ENCODE measurements at regions not wholly inside any gene's neighbourhood (a gene's known extent, or its start where the extent isn't known, plus 50 kb on each side); places are given as distances from the start of the nearest gene placed in this dataset.

DNA sequence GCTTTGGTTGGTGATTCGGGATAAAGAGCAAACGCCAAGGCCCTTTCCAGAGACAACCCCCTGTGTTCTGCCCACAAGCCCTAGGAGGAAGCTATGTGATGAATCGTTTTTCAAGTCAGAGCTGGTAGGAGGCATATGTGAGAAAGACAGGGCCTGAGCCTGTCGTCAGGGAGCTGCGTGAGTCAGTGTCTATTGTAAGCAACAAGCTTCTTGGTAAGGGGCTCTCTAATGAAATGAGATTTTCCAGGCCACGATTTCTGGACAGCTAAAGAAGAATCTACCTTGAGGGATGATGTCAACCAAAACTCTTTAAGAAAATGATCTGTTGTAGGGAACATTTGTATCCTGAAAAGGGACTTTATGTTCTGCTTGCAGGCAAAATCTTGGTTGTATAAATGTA is 318.9 kb upstream of the IL12A start:
- ATAC-seq: peak; percentile 70
- TF ChIP-seq ZFP3 (CRISPR knock-in tag; IDR thresholded peaks at IDR 0.05) (no peak), SNAI2 (CRISPR knock-in tag; IDR thresholded peaks at IDR 0.05) (peak; percentile 69; the same call in 1 of the 2 replicates), ZC3H10 (CRISPR knock-in tag; IDR thresholded peaks at IDR 0.05) (no peak), ZNF8 (CRISPR knock-in tag; IDR thresholded peaks at IDR 0.05) (no peak), ESRRG (CRISPR knock-in tag; IDR thresholded peaks at IDR 0.05) (no peak), ZNF70 (CRISPR knock-in tag; IDR thresholded peaks at IDR 0.05) (no peak), BACH2 (CRISPR knock-in tag; IDR thresholded peaks at IDR 0.05; ENCODE audit: borderline replicate concordance) (no peak), GLIS3 (CRISPR knock-in tag; IDR thresholded peaks at IDR 0.05) (no peak), RARB (CRISPR knock-in tag; IDR thresholded peaks at IDR 0.05) (no peak), TOX (CRISPR knock-in tag; IDR thresholded peaks at IDR 0.05; ENCODE audit: borderline replicate concordance) (no peak), OSR1 (CRISPR knock-in tag; IDR thresholded peaks at IDR 0.05) (no peak), CSDC2 (CRISPR knock-in tag; IDR thresholded peaks at IDR 0.05) (no peak)
- TF ChIP-seq, protein P1, sequence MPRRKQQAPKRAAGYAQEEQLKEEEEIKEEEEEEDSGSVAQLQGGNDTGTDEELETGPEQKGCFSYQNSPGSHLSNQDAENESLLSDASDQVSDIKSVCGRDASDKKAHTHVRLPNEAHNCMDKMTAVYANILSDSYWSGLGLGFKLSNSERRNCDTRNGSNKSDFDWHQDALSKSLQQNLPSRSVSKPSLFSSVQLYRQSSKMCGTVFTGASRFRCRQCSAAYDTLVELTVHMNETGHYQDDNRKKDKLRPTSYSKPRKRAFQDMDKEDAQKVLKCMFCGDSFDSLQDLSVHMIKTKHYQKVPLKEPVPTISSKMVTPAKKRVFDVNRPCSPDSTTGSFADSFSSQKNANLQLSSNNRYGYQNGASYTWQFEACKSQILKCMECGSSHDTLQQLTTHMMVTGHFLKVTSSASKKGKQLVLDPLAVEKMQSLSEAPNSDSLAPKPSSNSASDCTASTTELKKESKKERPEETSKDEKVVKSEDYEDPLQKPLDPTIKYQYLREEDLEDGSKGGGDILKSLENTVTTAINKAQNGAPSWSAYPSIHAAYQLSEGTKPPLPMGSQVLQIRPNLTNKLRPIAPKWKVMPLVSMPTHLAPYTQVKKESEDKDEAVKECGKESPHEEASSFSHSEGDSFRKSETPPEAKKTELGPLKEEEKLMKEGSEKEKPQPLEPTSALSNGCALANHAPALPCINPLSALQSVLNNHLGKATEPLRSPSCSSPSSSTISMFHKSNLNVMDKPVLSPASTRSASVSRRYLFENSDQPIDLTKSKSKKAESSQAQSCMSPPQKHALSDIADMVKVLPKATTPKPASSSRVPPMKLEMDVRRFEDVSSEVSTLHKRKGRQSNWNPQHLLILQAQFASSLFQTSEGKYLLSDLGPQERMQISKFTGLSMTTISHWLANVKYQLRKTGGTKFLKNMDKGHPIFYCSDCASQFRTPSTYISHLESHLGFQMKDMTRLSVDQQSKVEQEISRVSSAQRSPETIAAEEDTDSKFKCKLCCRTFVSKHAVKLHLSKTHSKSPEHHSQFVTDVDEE (CRISPR knock-in tag; IDR thresholded peaks at IDR 0.05): peak; percentile 58
- TF ChIP-seq, protein P2, sequence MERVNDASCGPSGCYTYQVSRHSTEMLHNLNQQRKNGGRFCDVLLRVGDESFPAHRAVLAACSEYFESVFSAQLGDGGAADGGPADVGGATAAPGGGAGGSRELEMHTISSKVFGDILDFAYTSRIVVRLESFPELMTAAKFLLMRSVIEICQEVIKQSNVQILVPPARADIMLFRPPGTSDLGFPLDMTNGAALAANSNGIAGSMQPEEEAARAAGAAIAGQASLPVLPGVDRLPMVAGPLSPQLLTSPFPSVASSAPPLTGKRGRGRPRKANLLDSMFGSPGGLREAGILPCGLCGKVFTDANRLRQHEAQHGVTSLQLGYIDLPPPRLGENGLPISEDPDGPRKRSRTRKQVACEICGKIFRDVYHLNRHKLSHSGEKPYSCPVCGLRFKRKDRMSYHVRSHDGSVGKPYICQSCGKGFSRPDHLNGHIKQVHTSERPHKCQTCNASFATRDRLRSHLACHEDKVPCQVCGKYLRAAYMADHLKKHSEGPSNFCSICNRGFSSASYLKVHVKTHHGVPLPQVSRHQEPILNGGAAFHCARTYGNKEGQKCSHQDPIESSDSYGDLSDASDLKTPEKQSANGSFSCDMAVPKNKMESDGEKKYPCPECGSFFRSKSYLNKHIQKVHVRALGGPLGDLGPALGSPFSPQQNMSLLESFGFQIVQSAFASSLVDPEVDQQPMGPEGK (CRISPR knock-in tag; IDR thresholded peaks at IDR 0.05; ENCODE audit: borderline replicate concordance): no peak

DNA sequence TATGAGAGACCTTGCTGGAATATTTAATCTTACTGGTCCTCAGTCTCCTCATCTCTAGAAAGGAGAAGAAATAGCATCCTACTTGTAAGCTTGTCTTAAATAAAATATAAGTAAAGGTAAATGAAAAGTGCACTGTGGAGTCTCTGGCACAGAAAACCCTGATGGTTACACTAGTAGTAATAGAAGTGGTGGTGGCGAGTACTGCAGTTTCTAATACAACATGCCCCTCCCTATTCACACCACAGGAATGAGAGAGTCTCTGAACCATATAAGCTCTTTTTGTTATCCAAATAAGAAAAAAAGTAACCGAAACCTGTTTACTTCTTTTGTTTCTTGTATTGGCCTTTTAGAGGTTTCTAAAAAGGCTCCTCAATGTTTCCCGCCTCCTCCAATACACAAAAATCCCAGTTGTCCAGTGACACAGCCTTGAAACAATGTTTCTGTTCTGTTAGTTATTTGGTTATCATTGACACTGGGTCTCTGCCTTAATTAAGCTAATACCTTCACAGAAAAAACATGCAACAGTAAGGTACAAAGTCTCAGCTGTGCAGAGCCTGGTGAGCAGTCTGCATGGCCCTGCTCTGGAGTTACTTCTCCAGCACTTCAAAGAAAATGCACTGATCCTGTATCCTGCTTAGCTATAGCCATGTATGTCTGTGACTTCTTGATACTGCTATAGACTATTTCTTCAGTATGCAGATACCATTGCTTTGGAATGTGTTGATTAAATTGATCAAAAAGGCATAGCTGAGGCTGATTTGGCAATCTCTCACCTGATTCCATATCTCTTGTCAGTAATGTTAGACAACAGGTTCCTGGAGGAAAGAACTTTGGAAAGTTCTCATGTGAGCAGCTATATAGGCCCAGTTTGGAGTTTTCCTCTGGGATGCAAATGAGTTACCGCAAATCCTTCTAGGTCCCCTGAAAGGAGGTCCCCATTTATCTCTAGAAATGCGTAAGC is 315.6 kb upstream of the IL12A start:
- ATAC-seq: peak; percentile 75
- TF ChIP-seq RARB (CRISPR knock-in tag; IDR thresholded peaks at IDR 0.05) (no peak), ESRRG (CRISPR knock-in tag; IDR thresholded peaks at IDR 0.05) (no peak), PPARA (CRISPR knock-in tag; IDR thresholded peaks at IDR 0.05; ENCODE audit: borderline replicate concordance) (no peak), ISL1 (CRISPR knock-in tag; IDR thresholded peaks at IDR 0.05) (no peak), ARNTL (CRISPR knock-in tag; IDR thresholded peaks at IDR 0.05; ENCODE audit: borderline replicate concordance, low read depth) (no peak), ZFP3 (CRISPR knock-in tag; IDR thresholded peaks at IDR 0.05) (no peak), GLIS3 (CRISPR knock-in tag; IDR thresholded peaks at IDR 0.05) (no peak), ZNF8 (CRISPR knock-in tag; IDR thresholded peaks at IDR 0.05) (no peak), TCF4 (CRISPR knock-in tag; IDR thresholded peaks at IDR 0.05; ENCODE audit: borderline replicate concordance) (no peak), CSDC2 (CRISPR knock-in tag; IDR thresholded peaks at IDR 0.05) (no peak), TOX (CRISPR knock-in tag; IDR thresholded peaks at IDR 0.05; ENCODE audit: borderline replicate concordance) (no peak), OSR1 (CRISPR knock-in tag; IDR thresholded peaks at IDR 0.05) (no peak), BACH2 (CRISPR knock-in tag; IDR thresholded peaks at IDR 0.05; ENCODE audit: borderline replicate concordance) (no peak), ZFP30 (CRISPR knock-in tag; IDR thresholded peaks at IDR 0.05) (no peak), ZNF70 (CRISPR knock-in tag; IDR thresholded peaks at IDR 0.05) (no peak)
- TF ChIP-seq, protein P2 (CRISPR knock-in tag; IDR thresholded peaks at IDR 0.05; ENCODE audit: borderline replicate concordance): no peak
- TF ChIP-seq, protein P3, sequence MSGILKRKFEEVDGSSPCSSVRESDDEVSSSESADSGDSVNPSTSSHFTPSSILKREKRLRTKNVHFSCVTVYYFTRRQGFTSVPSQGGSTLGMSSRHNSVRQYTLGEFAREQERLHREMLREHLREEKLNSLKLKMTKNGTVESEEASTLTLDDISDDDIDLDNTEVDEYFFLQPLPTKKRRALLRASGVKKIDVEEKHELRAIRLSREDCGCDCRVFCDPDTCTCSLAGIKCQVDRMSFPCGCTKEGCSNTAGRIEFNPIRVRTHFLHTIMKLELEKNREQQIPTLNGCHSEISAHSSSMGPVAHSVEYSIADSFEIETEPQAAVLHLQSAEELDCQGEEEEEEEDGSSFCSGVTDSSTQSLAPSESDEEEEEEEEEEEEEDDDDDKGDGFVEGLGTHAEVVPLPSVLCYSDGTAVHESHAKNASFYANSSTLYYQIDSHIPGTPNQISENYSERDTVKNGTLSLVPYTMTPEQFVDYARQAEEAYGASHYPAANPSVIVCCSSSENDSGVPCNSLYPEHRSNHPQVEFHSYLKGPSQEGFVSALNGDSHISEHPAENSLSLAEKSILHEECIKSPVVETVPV (CRISPR knock-in tag; IDR thresholded peaks at IDR 0.05): no peak
- TF ChIP-seq, protein P4, sequence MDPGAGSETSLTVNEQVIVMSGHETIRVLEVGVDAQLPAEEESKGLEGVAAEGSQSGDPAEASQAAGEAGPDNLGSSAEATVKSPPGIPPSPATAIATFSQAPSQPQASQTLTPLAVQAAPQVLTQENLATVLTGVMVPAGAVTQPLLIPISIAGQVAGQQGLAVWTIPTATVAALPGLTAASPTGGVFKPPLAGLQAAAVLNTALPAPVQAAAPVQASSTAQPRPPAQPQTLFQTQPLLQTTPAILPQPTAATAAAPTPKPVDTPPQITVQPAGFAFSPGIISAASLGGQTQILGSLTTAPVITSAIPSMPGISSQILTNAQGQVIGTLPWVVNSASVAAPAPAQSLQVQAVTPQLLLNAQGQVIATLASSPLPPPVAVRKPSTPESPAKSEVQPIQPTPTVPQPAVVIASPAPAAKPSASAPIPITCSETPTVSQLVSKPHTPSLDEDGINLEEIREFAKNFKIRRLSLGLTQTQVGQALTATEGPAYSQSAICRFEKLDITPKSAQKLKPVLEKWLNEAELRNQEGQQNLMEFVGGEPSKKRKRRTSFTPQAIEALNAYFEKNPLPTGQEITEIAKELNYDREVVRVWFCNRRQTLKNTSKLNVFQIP (CRISPR knock-in tag; IDR thresholded peaks at IDR 0.05; ENCODE audit: borderline replicate concordance, low read depth): no peak
- TF ChIP-seq, protein P5, sequence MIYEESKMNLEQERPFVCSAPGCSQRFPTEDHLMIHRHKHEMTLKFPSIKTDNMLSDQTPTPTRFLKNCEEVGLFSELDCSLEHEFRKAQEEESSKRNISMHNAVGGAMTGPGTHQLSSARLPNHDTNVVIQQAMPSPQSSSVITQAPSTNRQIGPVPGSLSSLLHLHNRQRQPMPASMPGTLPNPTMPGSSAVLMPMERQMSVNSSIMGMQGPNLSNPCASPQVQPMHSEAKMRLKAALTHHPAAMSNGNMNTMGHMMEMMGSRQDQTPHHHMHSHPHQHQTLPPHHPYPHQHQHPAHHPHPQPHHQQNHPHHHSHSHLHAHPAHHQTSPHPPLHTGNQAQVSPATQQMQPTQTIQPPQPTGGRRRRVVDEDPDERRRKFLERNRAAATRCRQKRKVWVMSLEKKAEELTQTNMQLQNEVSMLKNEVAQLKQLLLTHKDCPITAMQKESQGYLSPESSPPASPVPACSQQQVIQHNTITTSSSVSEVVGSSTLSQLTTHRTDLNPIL (CRISPR knock-in tag; IDR thresholded peaks at IDR 0.05; ENCODE audit: low read depth): no peak

Measured in SK-N-SH treated with all-trans-retinoic acid at 6 μM for 48 hours (cell line).